ENCODE measurements at regions not wholly inside any gene's neighbourhood (a gene's known extent, or its start where the extent isn't known, plus 50 kb on each side); places are given as distances from the start of the nearest gene placed in this dataset.

GRCh38 chr16:88318051-88318450 lies 64.7 kb upstream of the ZNF469 start:
- DNase-seq (ENCODE audit: low read depth, low spot score) = no peak

DNA sequence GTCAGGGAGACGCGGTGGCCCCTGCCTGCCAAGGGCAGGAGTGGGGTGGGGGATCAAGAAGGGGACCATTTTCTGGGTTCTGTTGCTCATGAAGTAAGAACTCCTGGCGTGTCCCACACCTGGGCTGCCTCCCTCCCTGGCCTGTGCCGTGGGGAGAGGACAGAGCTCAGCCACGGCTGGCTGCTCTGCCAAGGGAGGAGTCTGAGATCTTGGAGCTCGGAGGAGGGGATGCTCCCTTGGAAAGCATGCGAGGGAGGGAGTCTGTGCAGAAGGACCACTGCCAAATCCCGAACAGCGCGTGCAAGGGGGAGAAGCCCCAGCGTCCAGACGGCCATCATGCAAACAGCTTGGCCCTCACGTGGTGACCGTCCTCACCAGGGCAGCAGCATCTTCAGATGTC lies 64.2 kb upstream of the ZNF469 start:
- no peak for DNase-seq (ENCODE audit: low read depth, low spot score)

- DNase-seq (ENCODE audit: low read depth, low spot score) = no peak
Measured at GRCh38 chr16:88319116-88319965, 63.4 kb upstream of the ZNF469 start.

- no peak for DNase-seq (ENCODE audit: low read depth, low spot score)
Measured at GRCh38 chr16:88320947-88321634, 61.7 kb upstream of the ZNF469 start.

GRCh38 chr16:88321635-88322499 lies 60.9 kb upstream of the ZNF469 start:
- no peak for DNase-seq (ENCODE audit: low read depth, low spot score)

GRCh38 chr16:88322500-88322970 lies 60.2 kb upstream of the ZNF469 start:
- DNase-seq (ENCODE audit: low read depth, low spot score) = no peak

- no peak for DNase-seq (ENCODE audit: low read depth, low spot score)
Measured at GRCh38 chr16:88323041-88323440, 59.7 kb upstream of the ZNF469 start.

- no peak for DNase-seq (ENCODE audit: low read depth, low spot score)
Measured at GRCh38 chr16:88323546-88324330, 59.0 kb upstream of the ZNF469 start.

DNA sequence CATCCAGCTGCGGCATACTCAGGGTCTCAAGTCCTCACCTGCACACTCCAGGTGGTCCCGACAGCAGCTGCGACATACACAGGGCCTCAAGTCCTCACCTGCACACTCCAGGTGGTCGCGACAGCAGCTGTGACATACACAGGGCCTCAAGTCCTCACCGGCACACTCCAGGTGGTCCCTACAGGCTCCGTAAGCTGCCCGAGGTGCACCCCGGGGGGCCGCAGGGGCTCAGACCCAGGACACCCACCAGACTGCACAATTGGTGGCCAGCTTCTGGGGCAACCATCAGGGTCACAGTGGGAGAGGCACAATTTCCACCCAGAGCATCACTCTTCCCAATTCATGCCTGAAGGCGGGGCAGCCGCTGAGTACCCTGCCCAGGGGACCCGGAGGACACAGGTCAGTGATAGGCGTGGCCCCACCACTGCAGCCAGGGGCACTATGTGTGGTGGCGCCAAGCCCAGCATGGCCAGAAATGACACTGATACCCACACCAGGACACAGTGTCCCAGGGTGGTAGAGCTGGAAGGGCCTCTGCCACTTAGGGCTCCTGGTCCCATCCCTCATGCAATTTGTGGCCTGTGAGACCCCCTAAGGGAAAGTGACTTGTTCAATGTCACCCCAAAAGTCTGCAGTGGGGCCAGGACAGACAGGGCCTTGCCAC lies 57.5 kb upstream of the ZNF469 start:
- DNase-seq (ENCODE audit: low read depth, low spot score) = no peak

GRCh38 chr16:88325976-88326375 lies 56.8 kb upstream of the ZNF469 start:
- DNase-seq (ENCODE audit: low read depth, low spot score) = no peak

GRCh38 chr16:88326611-88327485 lies 55.9 kb upstream of the ZNF469 start:
- DNase-seq (ENCODE audit: low read depth, low spot score) = no peak

DNA sequence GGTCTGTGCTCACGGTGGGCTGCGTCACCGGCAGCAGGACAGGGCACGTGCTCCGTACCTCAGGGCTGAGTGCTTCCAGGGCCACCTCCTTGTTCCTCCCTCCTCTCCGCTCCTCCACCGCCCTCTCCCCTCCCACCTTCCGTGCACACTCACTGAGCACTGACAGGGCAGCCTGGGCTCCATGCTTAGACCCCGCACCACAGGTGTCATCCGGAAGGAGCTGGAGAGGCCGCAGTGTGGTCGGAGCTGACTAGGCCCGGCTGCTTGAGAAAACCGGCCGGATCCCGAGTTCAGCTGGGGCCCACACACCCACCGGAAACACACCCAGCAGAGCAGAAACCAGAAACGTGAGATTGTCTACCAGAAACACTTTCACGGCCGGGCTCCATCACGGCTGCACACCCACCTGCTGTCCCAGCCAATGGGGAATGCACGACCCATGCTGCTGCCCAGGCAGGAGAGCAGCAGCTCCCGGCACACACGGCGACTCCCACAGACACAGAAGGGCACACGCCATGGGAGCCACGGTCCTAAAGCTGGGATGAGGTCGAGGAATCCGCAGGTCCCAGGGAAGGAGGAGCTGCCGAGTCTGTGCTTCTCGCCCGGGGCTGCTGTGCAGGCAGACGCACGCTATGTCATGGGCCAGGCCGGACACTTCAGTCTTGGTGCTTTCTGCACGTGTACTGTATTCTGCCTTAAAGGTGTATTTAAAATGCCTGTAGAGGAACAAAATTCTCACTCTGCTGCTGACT lies 55.0 kb upstream of the ZNF469 start:
- no peak for DNase-seq (ENCODE audit: low read depth, low spot score)

DNA sequence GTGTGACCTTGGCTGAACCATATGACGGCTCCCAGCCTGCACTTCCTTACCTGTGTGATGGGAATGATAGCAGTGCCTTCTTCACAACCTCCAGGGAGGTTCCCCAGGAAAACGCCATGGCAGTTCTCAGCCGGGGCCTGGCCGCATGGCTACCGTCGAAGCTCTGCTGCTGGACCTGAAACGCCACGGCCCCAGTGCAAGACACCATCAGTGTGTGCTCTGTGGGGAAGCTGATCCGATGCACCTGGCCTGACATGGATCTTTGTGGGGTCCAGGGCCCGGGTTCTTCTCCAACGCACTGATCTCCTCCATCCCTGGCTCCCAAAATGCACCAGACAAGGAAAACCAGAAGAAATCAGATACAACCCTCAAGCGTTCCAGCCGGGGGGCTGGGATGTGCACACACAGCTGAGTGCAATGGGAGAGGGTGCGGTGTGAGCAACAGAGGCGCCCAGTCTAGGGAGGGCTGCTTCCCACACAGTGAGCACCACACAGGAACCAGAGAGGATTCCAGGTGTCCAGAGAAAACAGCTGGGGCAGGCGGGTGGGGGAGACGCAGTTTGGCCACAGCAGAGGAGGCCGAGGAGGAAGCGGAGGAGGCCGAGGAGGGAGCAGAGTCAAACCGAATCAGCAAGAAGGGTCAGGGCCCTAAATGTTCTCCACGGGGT lies 54.3 kb upstream of the ZNF469 start:
- no peak for DNase-seq (ENCODE audit: low read depth, low spot score)

DNA sequence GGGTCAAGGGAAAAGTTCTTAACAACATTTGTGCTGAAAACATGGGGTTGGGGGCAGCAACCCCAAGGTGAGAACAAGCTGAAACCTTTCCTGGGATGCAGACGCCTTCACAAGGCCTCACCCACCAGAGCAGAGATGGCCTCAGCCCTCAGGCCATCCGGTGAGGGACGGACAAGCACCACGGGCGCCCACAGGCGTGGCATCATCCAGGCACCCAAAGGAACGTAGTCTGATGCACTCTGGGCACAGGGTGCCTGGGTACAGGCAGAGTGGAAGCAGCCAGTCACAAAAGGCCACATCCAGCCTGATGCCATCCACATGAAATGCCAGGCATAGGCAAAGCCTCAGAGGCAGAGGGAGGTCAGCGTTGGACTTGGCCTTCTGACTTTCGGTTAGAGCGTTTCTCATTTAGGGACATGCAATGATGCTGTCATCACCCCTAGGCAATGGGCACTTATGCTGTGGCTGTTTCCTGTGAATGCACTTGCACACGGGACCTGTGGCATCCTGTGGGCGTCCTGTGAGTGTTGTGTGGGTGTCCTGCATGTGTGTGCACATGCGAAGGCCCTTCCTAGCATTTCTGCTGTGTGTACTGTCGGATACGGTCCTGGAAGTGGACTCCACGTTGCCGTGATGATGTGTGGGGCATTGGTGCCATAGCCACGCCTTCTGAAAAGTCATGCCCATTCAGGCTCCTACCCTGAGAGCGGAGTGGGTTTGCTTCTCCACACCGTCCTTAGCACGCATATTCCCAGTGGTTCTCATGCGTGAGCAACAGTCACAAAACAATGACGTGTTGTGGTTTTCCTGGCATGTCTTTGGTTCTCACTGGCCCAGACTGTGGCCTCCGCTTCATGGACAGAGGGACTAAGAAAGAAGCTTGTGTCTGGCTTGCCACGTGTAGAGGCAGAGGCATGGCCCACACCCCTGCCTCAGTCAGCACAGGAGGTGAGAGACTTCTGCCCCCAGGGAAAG lies 52.7 kb upstream of the ZNF469 start:
- DNase-seq (ENCODE audit: low read depth, low spot score) = no peak

DNA sequence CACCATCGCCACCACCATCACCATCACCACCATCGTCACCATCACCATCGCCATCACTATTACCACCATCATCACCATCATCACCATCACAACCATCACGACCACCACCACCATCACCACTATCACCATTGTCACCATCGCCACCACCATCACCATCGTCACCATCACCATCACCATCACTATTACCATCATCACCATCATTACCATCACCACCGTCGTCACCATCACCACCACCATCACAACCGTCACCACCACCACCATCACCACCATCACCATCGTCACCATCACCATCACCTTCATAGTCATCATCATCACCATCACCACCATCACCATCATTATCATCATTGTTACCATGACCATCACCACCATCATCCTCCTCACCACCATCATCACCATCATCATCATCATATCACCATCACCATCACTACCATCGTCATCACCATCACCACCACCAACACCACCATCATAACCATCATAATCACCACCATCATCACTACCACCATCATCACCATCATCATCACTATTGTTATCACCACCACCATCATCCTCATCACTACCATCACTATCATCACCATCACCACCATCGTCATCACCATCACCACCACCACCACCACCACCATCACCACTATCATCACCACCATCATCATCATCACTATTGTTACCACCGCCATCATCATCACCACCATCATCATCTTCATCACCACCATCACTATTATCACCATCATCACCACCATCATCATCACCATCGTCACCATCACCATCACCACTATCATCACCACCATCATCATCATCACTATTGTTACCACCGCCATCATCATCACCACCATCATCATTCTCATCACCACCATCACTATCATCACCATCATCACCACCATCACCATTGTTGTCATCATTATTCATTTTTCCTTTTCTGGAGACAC lies 51.5 kb upstream of the ZNF469 start:
- DNase-seq (ENCODE audit: low read depth, low spot score) = no peak
